RWPE2 (cell line): ENCODE measurements at regions not wholly inside any gene's neighbourhood (a gene's known extent, or its start where the extent isn't known, plus 50 kb on each side); places are given as distances from the start of the nearest gene placed in this dataset.

Experiments
- ATAC-seq: fragments of 200-7000 bp; cut with Tn5 transposase; 3 replicates; pipeline ENCODE4 v1.9.1; 2021; ENCODE audit warnings: low read depth
- DNase-seq: peaks from one replicate; pipeline ENCODE4 v3.0.0-alpha.2; 2020; ENCODE audit warnings: low spot score
- H3K27ac ChIP-seq: fragments of 450-650 bp; 2 replicates; pipeline ENCODE4 v1.5.1; 2017; ENCODE audit warnings: mild to moderate bottlenecking; ENCODE audit not compliant: poor library complexity, severe bottlenecking
- H3K27me3 ChIP-seq: fragments of 250-450 bp; sonication (Bioruptor Pico); 2 replicates; pipeline ENCODE4 v1.5.1; 2021; ENCODE audit warnings: mild to moderate bottlenecking, moderate library complexity; ENCODE audit not compliant: insufficient read depth, poor library complexity, severe bottlenecking
- H3K36me3 ChIP-seq: fragments of 250-450 bp; sonication (Bioruptor Pico); 2 replicates; pipeline ENCODE4 v1.5.1; 2020; ENCODE audit warnings: low read depth, mild to moderate bottlenecking, moderate library complexity
- H3K4me1 ChIP-seq: fragments of 250-450 bp; sonication (Bioruptor Pico); 2 replicates; pipeline ENCODE4 v1.5.1; 2021; ENCODE audit warnings: mild to moderate bottlenecking, moderate library complexity; ENCODE audit not compliant: insufficient read depth, poor library complexity, severe bottlenecking
- H3K4me3 ChIP-seq: fragments of 250-450 bp; sonication (Bioruptor Pico); 2 replicates; pipeline ENCODE4 v1.5.1; 2021; ENCODE audit warnings: mild to moderate bottlenecking, moderate library complexity; ENCODE audit not compliant: severe bottlenecking
- H3K9me3 ChIP-seq: fragments of 250-450 bp; sonication (Bioruptor Pico); 2 replicates; pipeline ENCODE4 v1.5.1; 2021; ENCODE audit warnings: mild to moderate bottlenecking, moderate library complexity; ENCODE audit not compliant: severe bottlenecking
- CTCF ChIP-seq: fragments of 450-650 bp; IDR thresholded peaks from one replicate; pipeline ENCODE4 v1.5.1; 2017; ENCODE audit warnings: mild to moderate bottlenecking, moderate library complexity; ENCODE audit not compliant: poor library complexity, severe bottlenecking

GRCh38 chr2:120607506-120607905, 128.2 kb upstream of the GLI2 start:
- no peaks in the 10 kb centered on the region for H3K27me3 ChIP-seq
- no peak for ATAC-seq

GRCh38 chr2:120607996-120608395, 127.7 kb upstream of the GLI2 start:
- Histone ChIP-seq H3K36me3 (no peaks in the 10 kb centered on the region), H3K27ac (no peak overlapping the region), H3K4me3 (no peak overlapping the region), H3K4me1 (peaks cover 5% of the 10 kb centered on the region), H3K9me3 (no peaks in the 10 kb centered on the region), H3K27me3 (no peaks in the 10 kb centered on the region)
- DNase-seq (no peak), ATAC-seq (no peak)
- no peak for TF ChIP-seq CTCF

More at GRCh38 chr2:120607506-120607905, 128.2 kb upstream of the GLI2 start:
- Histone ChIP-seq H3K4me1 (peaks cover 5% of the 10 kb centered on the region), H3K9me3 (no peaks in the 10 kb centered on the region), H3K36me3 (no peaks in the 10 kb centered on the region), H3K4me3 (no peak overlapping the region), H3K27ac (no peak overlapping the region)
- DNase-seq, result no peak
- no peak for TF ChIP-seq CTCF

DNA sequence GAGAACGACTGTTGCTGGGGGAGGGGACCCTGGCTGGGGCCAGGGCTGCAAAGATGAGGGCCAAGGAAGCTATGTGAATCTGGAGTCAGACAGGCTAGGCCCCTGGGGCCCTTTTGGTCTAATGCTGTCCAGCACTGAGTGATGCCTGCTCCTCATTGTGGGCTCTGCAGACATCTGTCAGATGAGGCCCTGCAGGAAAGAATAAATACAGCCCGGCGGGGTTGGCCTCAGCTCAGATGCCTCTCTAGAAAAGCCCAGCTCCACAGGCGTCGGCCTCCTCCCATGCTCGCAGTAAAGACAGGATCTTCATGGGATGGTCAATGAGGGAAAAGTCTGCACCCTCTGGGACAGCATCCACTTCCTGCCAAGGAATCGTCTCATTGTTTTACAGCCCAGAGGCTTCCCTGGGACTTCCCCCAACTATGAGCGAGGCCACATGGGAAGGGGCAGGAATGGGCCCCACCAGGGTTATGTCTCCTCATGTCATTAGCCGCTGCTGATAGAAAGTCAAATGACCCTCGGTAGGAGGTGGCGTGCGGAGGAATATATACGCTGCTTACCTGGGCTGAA, 125.8 kb upstream of the GLI2 start:
- ATAC-seq, result no peak

DNA sequence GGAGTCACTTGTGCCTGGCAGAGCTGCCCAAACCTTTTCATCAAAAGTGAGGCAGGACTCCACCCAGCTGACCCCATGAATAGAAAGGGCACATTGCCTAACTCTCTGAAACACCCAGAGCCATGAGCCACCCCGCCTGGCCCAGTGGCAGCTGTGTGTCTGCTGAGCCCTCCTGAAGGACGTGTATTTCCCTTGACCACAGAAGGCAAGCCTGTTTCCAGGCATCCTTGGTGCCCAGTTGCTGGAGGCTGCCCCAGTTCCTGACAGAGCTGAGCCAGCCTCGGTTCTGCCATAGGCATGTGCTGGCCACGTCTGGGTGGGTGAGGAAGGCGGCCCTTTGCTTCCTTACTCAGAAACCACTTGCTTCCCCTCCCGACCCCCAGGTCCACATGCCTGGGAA, 124.7 kb upstream of the GLI2 start:
- no peaks in the 10 kb centered on the region for H3K27me3 ChIP-seq
- no peak for TF ChIP-seq CTCF

More for the DNA sequence above, 125.8 kb upstream of the GLI2 start:
- no peaks in the 10 kb centered on the region for H3K27me3 ChIP-seq
- no peaks in the 10 kb centered on the region for H3K4me1 ChIP-seq
- no peak for TF ChIP-seq CTCF
- no peak overlapping the region for H3K27ac ChIP-seq
- no peak for DNase-seq
- no peaks in the 10 kb centered on the region for H3K36me3 ChIP-seq
- no peaks in the 10 kb centered on the region for H3K9me3 ChIP-seq
- no peak overlapping the region for H3K4me3 ChIP-seq

DNA sequence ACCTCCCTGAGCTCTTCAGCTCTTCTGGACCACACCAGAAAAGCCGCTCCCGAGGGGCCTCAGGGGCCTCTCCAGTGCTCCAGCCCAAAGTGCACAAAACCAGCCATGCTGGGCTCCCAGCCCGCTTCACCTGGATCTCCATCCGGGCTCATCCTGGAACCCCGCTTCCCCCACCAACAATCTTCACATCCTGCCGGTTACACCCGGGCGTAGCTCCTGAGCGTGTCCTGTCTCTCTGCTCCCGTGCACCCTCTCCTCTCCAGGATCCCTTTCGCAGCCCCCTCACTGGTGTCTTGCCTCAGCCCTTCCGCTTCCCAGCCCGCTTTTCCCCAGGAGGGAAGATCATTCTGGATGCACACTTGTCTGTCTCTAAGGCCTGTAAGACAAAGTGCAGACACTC, 123.7 kb upstream of the GLI2 start:
- Histone ChIP-seq H3K9me3 (no peaks in the 10 kb centered on the region), H3K36me3 (no peaks in the 10 kb centered on the region), H3K4me1 (no peaks in the 10 kb centered on the region), H3K27ac (no peak overlapping the region), H3K4me3 (no peak overlapping the region), H3K27me3 (no peaks in the 10 kb centered on the region)
- no peak for TF ChIP-seq CTCF
- no peak for DNase-seq
- no peak for ATAC-seq

More for the DNA sequence above, 124.7 kb upstream of the GLI2 start:
- Histone ChIP-seq H3K36me3 (no peaks in the 10 kb centered on the region), H3K4me3 (no peak overlapping the region), H3K4me1 (no peaks in the 10 kb centered on the region), H3K9me3 (no peaks in the 10 kb centered on the region), H3K27ac (no peak overlapping the region)
- ATAC-seq (no peak), DNase-seq (no peak)
